Right renal pelvis (tissue), 4 donors: ENCODE measurements at regions not wholly inside any gene's neighbourhood (a gene's known extent, or its start where the extent isn't known, plus 50 kb on each side); places are given as distances from the start of the nearest gene placed in this dataset.
"Not testable (repeated sequence)": the region's sequence is repeated elsewhere in the genome, so short reads cannot be mapped to it uniquely, and the experiment has no call there.

Source experiments
- DNase-seq, 4 donors: peaks; one replicate each; pipeline ENCODE4 v3.0.0-alpha.2; 2013; ENCODE audit warnings: low read depth in 4 of 4, low spot score in 3 of 4, missing footprints in 1 of 4

DNA sequence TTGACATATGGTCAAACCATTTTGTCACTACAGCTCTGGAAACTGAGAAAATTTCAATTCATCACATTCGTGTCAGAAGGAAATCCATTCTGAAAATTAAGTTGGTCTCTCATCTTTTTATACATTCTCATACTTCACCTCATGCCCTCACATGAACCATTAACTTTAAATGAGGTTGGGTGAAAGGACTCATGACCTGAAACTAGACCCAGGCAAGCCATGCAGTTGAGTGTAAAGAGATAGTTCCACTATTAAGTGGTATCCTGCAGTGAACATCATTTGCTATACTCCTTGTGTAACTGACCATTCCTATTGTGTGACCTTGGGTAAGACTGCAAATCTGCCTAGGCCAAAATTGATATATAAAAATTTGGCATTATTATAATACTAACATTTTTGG lies 299.6 kb upstream of the GRIN3A start:
- no peak for DNase-seq

DNA sequence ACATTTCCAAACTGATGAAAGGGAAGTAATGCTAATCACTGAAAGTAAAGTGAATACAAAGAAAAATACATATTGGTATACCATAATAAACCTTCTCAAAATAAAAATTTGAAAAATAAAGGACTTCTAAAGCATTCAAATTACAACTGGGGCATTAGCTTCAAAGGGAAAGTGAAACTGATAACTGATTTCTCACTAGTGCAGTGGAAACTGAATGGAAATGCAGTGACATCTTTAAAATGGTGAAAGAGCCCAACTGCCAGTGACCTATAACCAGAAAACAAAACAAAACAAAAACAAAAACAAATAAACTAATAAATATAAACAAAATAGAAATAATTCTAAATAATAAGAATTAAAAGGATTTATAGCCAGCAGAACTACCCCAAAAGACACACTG lies 297.5 kb upstream of the GRIN3A start:
- DNase-seq, result no peak

DNA sequence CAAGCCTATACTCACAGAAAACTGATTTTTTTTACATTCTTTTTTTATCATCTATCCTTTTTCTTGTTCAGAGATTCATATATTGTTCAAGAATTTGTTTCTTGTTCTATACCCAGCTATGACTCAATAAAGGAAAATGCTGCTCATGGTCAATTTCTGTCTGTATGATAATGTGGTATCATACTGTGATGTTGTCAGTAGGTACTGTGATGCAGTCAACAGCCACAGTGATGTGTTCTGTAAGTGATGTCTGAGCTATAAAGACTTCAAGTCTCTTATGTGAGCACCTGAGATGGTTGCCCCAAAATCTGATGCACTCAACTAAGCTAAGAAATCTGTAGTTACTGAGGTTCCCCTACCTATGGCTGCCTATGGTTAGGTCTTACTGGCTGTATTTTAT lies 294.2 kb upstream of the GRIN3A start:
- DNase-seq, result no peak

DNA sequence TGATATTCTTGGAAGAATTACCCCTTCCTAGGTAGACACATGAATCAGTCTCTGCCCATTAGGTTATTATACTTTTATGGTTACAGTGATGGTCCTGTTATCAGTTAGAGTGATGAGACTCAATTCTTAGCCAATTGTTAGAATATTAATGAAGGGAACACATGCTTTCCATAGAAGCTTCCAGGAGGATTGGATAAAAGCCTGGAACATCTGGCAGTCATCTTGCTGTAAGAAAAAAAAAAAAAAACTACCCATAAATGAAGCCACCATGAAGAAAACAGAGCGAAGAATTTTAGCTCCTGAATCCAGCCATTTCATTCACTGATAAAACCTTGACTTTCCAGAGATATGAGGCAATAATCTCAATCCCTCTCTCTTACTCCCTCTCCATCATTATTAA lies 262.5 kb upstream of the GRIN3A start:
- no peak for DNase-seq

DNA sequence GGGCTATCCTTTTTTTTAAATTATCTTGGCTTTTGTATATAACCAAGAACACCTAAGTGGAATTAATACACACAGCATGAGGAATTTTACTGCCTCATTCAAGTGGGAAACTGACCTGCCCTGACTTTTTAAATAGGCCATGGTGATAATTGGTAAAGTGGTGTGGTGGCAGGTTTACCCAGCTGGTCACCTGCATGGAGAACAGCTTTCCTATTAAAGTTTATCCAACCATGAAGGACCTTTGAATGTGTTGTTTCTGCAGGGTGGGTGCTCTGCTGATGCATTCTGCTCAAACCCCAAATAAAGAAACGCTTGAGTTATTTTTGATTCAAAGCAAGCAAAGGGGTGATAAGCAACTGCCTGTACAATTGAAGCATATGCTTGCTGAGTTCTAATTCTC lies 261.0 kb upstream of the GRIN3A start:
- DNase-seq, result peak in 1 of 4 donors; percentile 8

DNA sequence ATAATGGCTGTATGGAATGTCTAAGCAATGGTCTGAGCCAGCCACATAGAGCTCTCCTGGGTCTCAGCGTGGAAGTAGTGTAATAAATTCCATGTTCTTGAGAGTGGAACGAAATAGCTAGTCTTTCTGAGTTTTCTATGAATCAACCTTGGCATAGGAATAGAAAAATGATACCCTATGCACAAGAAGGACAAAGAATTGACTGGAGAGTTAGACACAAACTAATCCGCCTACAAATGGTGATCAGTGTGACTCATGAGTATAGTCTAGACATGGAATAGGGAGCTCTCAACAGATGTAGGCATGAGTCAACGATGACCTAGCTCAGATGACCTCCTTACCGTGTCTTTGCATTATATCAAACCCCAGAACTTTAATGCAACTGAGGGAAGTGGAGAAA lies 256.8 kb upstream of the GRIN3A start:
- no peak for DNase-seq

DNA sequence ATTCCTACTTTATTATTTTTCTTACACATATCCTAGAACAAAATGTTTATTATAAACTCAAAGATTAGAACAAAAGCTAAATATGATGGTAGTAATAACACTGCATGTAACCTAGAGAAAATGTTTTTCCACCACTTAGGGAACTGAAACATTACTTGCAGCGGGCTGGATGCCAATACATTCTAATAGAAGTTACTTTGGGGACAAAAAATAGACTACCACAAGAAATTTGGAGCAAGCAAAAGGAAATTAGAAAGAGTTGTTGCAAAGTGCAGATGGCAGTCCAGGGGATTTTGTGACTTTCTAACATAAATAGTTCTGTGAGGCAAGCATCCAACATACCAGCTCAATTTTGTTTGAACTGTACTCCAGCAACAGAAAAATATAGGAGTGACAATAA lies 255.3 kb upstream of the GRIN3A start:
- DNase-seq, result no peak

DNA sequence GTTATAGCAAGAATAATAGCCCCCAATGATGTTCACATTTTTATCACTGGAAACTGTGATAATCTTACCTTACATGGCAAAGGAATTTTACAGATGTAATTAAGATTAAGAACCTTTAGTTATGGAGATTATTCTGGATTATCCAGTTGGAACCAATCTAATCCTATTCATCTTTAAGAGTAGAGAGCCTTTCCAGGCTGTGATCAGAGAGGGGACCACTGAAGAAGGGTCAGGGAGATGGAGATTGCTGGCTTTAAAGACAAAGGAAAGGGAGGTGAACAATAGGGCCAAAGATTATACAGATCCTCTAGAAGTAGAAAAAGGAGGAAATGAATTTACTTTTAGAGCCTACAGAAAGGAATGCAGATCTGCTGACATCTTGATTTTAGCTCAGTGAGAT lies 253.5 kb upstream of the GRIN3A start:
- DNase-seq, result no peak

DNA sequence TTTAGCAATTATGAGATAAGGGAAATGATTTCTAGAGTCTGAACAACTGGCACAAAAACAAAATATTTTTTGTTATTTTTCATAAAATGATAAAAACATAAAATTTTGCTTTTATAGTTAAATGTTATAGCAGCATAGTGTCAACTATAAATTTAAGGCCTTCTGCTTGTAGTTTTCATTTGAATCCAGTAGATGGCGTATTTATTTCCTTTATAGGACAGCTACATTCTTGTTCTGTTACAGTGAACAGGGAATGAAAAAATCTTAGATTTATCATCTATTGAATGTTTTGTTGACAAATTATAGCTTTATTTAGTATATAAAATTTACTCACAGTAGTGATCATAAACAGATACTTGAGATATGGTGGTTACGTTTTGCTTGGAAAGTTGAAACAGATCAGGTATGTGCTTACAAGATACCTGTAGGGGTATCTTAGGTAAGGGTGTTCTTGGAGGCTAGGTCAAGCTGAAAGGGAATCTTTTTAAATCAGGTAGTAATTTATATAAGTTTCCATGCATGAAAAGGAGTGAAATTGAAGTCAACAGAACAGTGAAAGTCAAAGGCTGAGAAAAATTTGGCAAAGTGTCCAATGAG lies 239.3 kb upstream of the GRIN3A start:
- DNase-seq, result peak in 2 of 4 donors; percentile 12 to 16

DNA sequence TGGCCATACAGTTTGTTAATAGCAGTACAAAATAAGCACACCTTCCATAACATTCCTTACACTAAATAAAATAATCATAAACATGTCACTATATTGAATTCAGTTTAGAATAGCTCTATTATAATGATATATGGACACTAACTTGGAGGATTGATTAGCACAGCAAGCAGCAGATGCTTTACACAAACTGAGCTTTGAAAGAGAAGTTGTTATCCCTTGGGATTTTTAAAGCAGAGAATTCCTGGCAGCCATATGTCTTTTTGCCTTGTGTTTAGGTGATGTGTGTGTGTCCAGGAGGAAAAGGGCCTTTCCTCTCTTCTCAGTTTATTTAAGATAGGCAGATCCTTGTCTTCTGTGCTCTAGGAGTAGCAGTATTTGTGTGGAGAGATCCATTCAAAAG lies 232.2 kb upstream of the GRIN3A start:
- no peak for DNase-seq

DNA sequence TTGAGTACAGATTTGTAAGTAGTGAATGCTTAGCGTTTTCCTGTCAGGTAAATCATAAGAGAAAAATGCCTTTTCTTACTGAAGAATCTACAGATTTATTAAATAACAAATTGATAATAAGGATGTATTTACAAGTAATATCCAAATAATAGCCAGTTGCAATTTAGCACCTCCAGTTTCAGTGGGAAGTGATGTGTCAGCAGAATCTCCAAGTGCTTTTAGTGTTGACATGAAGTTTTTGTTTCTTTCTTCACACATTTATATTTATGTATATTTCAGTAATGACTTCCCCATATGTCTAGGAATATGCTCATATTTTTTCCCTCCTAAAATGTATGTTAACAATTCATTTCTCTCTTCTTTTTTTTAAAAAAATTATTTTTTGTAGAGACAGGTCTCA lies 229.9 kb upstream of the GRIN3A start:
- DNase-seq, result no peak

DNA sequence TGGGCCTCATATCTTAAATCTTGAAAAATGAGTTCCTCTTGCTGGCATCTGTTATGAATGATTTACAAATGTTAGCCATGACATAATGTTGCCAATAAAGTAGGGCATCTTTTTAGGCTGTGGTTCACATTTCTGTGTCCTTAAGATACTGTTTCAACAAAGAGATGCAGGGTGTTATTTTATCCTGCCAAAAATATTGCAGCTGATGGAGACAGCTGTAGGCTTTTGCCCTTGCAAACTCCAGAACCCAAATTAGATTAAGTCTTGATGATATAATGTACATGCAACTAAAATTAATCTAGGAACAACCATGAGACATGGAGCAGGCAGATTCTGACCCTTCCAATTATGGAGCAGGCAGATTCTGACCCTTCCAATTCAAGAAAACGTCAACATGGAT lies 228.2 kb upstream of the GRIN3A start:
- DNase-seq, result no peak

DNA sequence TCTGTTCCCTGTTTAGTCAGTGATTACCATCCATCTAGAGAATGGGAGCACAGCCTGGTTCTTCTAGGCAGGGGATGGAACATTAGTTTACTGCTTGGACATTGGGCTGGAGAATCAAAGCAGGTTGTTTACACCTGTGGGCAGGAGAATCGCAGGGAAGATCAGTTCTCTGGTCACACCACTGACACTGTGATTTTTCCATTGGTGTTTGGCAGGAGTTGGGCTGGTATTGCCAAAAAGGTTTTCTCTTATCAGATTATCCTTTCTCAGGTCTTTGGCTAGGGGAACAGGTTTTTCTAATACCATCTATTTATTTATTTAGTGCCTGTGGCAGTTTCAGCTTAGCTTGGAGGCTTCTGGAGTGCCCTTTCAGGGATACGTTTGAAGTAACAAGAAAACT lies 219.3 kb upstream of the GRIN3A start:
- no peak for DNase-seq

DNA sequence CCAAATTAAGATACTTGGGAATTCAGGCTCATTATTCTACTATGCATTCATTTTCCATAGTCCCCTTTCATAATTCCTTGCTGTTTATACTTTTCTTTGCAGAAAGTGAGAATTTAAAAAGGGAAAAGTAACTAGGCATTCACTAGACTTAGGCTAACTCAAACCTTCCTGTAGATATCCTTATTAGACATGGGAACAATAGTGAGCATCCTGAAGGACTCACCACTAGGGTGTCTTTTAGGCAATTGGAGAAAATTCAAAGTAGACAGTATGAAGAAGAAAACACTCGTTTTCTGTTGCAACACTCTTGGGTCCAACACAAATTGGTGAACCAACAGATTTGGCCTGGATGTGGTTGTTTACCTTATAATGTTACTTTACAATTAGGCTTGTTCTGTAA lies 213.2 kb upstream of the GRIN3A start:
- DNase-seq, result no peak

DNA sequence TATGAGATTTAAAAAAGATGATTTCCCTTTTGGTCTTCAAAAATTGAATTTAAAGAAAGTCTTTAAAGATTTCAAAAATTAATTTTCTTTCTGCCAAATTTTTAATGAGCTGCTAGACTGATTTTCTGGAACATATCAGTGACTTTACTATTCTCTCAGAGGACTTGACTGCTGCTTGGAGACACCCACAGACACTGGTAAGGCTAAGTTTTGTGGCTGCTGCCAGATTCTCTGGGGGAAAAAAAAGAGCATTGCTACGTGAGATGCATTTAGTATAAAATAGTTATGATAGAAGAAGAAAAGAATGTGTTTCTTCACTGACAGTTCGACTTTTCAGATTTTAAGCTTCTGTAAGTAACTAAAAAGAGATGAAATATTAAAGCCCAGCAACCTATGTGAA lies 193.3 kb upstream of the GRIN3A start:
- no peak for DNase-seq

DNA sequence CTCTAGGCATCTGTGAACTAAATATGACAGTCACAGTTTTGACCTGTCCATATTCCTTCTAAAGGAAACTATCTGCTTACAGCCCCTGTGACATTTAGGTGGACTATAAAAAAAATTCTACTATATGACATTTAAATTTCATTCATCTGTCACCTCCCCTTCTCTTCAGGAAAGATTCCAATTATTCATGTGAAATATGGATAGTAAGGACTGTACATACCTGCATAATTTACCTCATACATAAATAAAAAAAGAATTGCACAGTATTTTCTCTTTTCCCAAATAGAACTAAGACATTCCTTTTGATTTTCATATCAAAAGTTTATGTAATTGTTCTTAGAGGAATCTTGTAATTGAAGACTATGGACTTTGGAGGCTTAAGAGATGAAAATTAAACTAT lies 192.3 kb upstream of the GRIN3A start:
- DNase-seq, result no peak

DNA sequence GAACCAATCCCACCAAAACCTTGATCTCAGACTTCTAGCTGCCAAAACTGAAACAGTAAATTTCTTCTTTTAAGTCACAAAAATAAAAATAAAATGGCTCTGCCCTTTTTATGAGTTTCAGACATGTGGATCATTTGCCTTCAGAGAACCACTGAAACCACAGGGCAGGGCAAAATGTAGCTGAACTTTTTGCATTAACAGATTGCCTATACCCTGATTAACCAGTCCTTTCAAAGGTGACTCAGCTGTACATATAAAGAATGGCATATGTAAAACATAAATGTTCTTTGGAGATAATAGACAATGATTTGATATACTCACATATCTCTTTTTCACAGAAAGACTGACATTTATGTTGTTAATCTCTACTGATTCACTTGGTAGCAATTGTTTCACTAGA lies 187.1 kb upstream of the GRIN3A start:
- DNase-seq, result no peak

DNA sequence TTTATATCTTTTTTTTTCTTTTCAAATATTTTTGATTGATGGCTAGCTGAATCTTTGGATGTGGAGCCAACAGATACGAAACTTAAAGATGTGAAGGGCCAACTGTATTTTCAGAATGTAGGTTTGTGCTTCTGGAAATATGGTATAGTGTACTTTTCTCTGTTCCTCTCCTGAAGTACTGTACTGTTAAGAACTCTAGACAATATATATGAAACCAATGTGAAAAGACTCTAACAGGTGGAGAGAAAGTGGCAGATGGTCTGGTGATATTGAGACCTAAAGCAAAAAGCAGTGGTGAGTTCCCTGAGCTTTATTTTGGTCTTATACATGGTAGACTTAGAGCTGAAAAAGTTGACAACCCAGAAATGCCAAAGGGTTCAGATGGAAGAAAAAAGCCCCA lies 185.0 kb upstream of the GRIN3A start:
- DNase-seq, result no peak

DNA sequence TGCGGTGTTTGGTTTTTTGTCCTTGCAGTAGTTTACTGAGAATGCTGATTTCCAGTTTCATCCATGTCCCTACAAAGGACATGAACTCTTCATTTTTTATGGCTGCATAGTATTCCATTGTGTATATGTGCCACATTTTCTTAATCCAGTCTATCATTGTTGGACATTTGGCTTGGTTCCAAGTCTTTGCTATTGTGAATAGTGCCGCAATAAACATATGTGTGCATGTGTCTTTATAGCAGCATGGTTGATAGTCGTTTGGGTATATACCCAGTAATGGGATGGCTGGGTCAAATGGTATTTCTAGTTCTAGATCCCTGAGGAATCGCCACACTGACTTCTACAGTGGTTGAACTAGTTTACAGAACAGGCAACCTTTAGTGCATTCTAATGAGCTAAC lies 178.5 kb upstream of the GRIN3A start:
- DNase-seq, result not testable (repeated sequence)

DNA sequence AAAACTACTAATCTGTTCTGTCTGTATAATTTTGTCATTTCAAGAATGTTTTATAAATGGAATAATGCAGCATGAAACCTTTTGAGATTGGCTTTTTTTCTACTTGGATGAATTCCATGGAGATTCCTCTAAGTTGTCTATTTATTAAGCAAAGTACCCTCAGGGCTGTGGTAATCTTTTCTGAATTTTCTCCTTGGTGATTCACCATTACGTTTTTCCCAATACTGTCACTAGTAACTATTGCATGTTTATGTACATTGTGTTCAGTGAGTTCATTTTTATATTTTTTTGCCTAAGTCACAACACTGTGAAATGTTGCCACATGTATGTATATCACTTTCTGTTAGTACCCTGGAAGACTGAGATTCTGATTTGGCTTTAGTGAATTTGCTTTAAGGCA lies 177.0 kb upstream of the GRIN3A start:
- no peak for DNase-seq

DNA sequence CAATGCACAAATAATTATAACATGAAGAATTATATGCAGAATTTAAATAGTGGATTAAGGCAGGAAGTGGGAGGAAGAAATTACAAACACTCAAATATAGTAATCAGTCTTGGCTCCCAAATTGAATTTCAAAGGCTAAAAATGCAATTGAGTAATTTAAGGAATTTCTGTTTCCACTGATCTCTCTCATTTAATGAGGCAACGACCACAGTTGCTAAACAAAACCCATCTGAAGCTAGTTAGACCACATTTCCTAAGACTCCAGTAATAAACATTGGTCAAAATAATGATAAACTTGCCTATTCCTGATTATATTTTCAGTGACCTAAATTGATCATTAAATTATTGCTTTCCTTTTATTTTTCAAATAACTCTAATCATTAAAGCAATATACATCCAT lies 174.3 kb upstream of the GRIN3A start:
- no peak for DNase-seq

DNA sequence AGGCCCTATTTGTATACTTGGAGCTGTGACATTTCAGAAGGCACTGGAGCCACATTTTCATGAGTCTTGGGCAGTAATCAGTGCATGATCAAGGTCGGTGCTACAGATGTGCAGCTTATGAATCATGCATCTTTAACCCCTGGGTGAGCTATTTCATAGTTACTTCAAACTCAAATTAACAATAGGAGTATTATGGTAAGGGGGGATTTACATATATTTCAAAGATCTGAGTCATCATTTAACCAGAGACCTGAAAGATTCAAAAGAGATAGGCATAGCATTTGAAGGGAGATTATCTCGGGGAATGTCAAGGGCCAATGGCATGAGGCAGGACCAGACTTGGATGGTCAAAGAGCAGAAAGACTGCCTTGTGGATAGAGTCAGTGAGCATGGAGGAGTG lies 169.0 kb upstream of the GRIN3A start:
- DNase-seq, result no peak

DNA sequence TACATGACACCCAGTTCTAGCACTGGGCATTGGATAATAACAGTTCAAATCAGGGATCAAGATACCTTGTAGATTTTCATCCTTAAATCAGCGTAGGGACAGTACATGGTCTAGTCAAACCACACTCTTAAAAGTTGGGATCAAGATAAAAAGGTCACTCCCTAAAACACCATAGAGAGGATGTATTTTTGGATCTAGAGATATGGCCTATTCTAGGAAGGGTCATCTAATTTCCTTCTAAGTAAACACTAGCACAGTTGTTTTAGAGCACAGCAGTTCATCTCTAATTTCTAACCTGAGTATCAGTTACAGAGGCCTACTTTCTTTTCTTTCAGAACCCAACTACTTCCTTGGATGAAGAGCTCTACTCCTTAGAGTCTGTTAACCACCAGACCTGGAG lies 166.4 kb upstream of the GRIN3A start:
- DNase-seq, result no peak

DNA sequence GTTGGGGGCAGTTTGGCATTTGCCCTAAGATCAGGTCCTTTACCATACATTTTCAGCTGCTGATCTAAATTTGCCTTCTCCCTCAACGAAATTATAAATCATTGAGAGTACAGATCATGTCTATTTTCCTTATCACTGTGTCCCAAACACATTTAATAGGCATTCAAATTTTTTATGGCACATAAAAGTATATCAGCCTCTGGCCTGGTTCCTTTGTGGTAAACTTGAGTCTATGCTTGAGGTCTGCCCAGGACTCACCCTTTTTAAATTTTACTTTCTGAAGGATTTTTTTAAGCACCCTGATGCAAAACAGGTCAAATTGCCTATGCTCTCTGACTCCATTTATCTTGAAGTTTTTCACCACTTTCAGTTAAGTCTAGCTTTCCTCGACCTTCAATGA lies 163.6 kb upstream of the GRIN3A start:
- no peak for DNase-seq
